IMR-90 (cell line): ENCODE measurements at regions not wholly inside any gene's neighbourhood (a gene's known extent, or its start where the extent isn't known, plus 50 kb on each side); places are given as distances from the start of the nearest gene placed in this dataset.

Experiments
- ATAC-seq: fragments of 200-7000 bp; cut with Tn5 transposase; 2 replicates; pipeline ENCODE4 v1.9.1; 2020; ENCODE audit warnings: low read depth, mild to moderate bottlenecking, moderate library complexity
- BruUV-seq: library from RNA; stranded (reverse); fragments of 400-500 nt; replicated peaks from 2 replicates; lab custom pipeline; 2021; lab: Mats Ljungman, UMichigan
- CTCF ChIA-PET: fragments of 300-600 bp; formaldehyde crosslinking; extraction: SDS; loops from one replicate; lab custom pipeline; 2021; ENCODE audit warnings: antibody characterized with exemption; lab: Yijun Ruan, JAX
- POLR2A ChIA-PET: fragments of 300-600 bp; sonication (Branson Sonifier 250); formaldehyde crosslinking; loops from one replicate; lab custom pipeline; 2022; ENCODE audit warnings: antibody characterized with exemption; ENCODE audit not compliant: unreplicated experiment; lab: Charles Lee
- DNase-seq: peaks from one replicate; pipeline ENCODE4 v3.0.0; 2013
- H2AFZ ChIP-seq: replicated peaks from 2 replicates; pipeline ENCODE3; 2013; ENCODE audit warnings: low read length, mild to moderate bottlenecking; ENCODE audit not compliant: poor library complexity
- H2AK5ac ChIP-seq: 2 replicates; pipeline ENCODE4 v1.6.1; 2013; ENCODE audit warnings: low read depth, low read length, inconsistent platforms
- H2AK9ac ChIP-seq: replicated peaks from 2 replicates; pipeline ENCODE3; 2013; ENCODE audit warnings: mild to moderate bottlenecking, low read depth, low read length, moderate library complexity; ENCODE audit not compliant: poor library complexity
- H2BK120ac ChIP-seq: 2 replicates; pipeline ENCODE4 v1.6.1; 2013; ENCODE audit warnings: low read depth, low read length, inconsistent platforms
- H2BK15ac ChIP-seq: 3 replicates; pipeline ENCODE4 v1.6.1; 2013; ENCODE audit warnings: low read depth, low read length, inconsistent platforms
- H2BK20ac ChIP-seq: 2 replicates; pipeline ENCODE4 v1.6.1; 2013; ENCODE audit warnings: low read depth, mild to moderate bottlenecking, inconsistent platforms, low read length, moderate library complexity
- H2BK5ac ChIP-seq: 2 replicates; pipeline ENCODE4 v1.6.1; 2013; ENCODE audit warnings: mild to moderate bottlenecking, low read depth, low read length, inconsistent platforms; ENCODE audit not compliant: poor library complexity, severe bottlenecking
- H3K14ac ChIP-seq: replicated peaks from 2 replicates; pipeline ENCODE4 v1.6.1; 2013; ENCODE audit warnings: low read depth, low read length, inconsistent platforms
- H3K18ac ChIP-seq: 2 replicates; pipeline ENCODE4 v1.6.1; 2013; ENCODE audit warnings: low read depth, low read length, control low read depth
- H3K23ac ChIP-seq: 2 replicates; pipeline ENCODE4 v1.6.1; 2013; ENCODE audit warnings: low read depth, low read length, inconsistent platforms
- H3K27ac ChIP-seq: 2 replicates; pipeline ENCODE4 v1.5.1; 2013; ENCODE audit warnings: mild to moderate bottlenecking, control low read depth, low read length; ENCODE audit not compliant: insufficient read depth
- H3K27me3 ChIP-seq: 2 replicates; pipeline ENCODE4 v1.6.1; 2013; ENCODE audit warnings: low read length; ENCODE audit not compliant: control insufficient read depth, insufficient read depth
- H3K36me3 ChIP-seq: 2 replicates; pipeline ENCODE4 v1.6.1; 2013; ENCODE audit warnings: low read length, mixed read lengths; ENCODE audit not compliant: control insufficient read depth, insufficient read depth
- H3K4ac ChIP-seq: 2 replicates; pipeline ENCODE4 v1.6.1; 2013; ENCODE audit warnings: low read depth, low read length, inconsistent platforms
- H3K4me1 ChIP-seq: 2 replicates; pipeline ENCODE4 v1.6.1; 2013; ENCODE audit warnings: low read length, mixed read lengths; ENCODE audit not compliant: control insufficient read depth, insufficient read depth
- H3K4me2 ChIP-seq: 2 replicates; pipeline ENCODE4 v1.6.1; 2013; ENCODE audit warnings: low read depth, mild to moderate bottlenecking, control low read depth, low read length, moderate library complexity
- H3K4me3 ChIP-seq: 2 replicates; pipeline ENCODE4 v1.5.1; 2013; ENCODE audit warnings: low read depth, mild to moderate bottlenecking, control low read depth, low read length, moderate library complexity; ENCODE audit not compliant: insufficient read depth
- H3K56ac ChIP-seq: 2 replicates; pipeline ENCODE4 v1.6.1; 2013; ENCODE audit warnings: low read length, inconsistent platforms; ENCODE audit not compliant: insufficient read depth; ENCODE audit errors: extremely low read depth
- H3K79me1 ChIP-seq, 2 experiments: 2 replicates each; pipeline ENCODE4 v1.6.1; 2013; ENCODE audit warnings: low read length in 2 of 2, inconsistent platforms in 1 of 2, low read depth in 1 of 2
- H3K9ac ChIP-seq: 2 replicates; pipeline ENCODE4 v1.6.1; 2013; ENCODE audit warnings: low read depth, low read length, control low read depth
- H3K9me1 ChIP-seq: 2 replicates; pipeline ENCODE4 v1.6.1; 2013; ENCODE audit warnings: low read length, inconsistent platforms; ENCODE audit not compliant: insufficient read depth
- H3K9me3 ChIP-seq: 2 replicates; pipeline ENCODE4 v1.6.1; 2013; ENCODE audit warnings: low read length; ENCODE audit not compliant: control insufficient read depth, insufficient read depth
- H4K20me1 ChIP-seq: 2 replicates; pipeline ENCODE4 v1.6.1; 2013; ENCODE audit warnings: low read length, inconsistent platforms; ENCODE audit not compliant: insufficient read depth
- H4K5ac ChIP-seq: 2 replicates; pipeline ENCODE4 v1.6.1; 2013; ENCODE audit warnings: mild to moderate bottlenecking, low read depth, low read length, control low read depth
- H4K8ac ChIP-seq, 2 experiments: 2 replicates each; pipeline ENCODE4 v1.6.1; 2013; ENCODE audit warnings: low read depth in 2 of 2, low read length in 2 of 2, control low read depth in 1 of 2, inconsistent platforms in 1 of 2
- H4K91ac ChIP-seq: 2 replicates; pipeline ENCODE4 v1.6.1; 2013; ENCODE audit warnings: low read depth, low read length, inconsistent platforms; ENCODE audit not compliant: insufficient read depth
- BHLHE40 ChIP-seq: fragments of 150-350 bp; IDR thresholded peaks from 2 replicates; pipeline ENCODE4 v1.6.1; 2016; ENCODE audit warnings: mild to moderate bottlenecking, low read depth, low read length
- CEBPB ChIP-seq: IDR thresholded peaks from 2 replicates; pipeline ENCODE4 v1.6.1; 2012; ENCODE audit warnings: low read depth, low read length, improper control_type of control experiment
- CHD1 ChIP-seq: IDR thresholded peaks from 2 replicates; pipeline ENCODE4 v1.6.1; 2012; ENCODE audit warnings: low read depth, low read length, improper control_type of control experiment
- CTCF ChIP-seq: conservative IDR thresholded peaks from 2 replicates; pipeline ENCODE4 v1.5.1; 2012; ENCODE audit warnings: mild to moderate bottlenecking, low read depth, low read length, improper control_type of control experiment
- ELK1 ChIP-seq: fragments of 150-350 bp; IDR thresholded peaks from 2 replicates; pipeline ENCODE4 v1.6.1; 2016; ENCODE audit warnings: low read depth, mild to moderate bottlenecking, low read length, moderate library complexity, borderline replicate concordance
- MAFK ChIP-seq: IDR thresholded peaks from 2 replicates; pipeline ENCODE4 v1.6.1; 2012; ENCODE audit warnings: low read depth, low read length, improper control_type of control experiment
- MAZ ChIP-seq: IDR thresholded peaks from 2 replicates; pipeline ENCODE4 v1.6.1; 2012; ENCODE audit warnings: low read depth, mild to moderate bottlenecking, low read length, improper control_type of control experiment, moderate library complexity, borderline replicate concordance
- MXI1 ChIP-seq: IDR thresholded peaks from 2 replicates; pipeline ENCODE4 v1.6.1; 2012; ENCODE audit warnings: low read depth, mild to moderate bottlenecking, low read length, moderate library complexity, borderline replicate concordance
- RAD21 ChIP-seq: IDR thresholded peaks from 2 replicates; pipeline ENCODE4 v1.6.1; 2012; ENCODE audit warnings: low read length, improper control_type of control experiment
- RCOR1 ChIP-seq: IDR thresholded peaks from 2 replicates; pipeline ENCODE4 v1.6.1; 2012; ENCODE audit warnings: mild to moderate bottlenecking, low read length, improper control_type of control experiment; ENCODE audit not compliant: insufficient replicate concordance
- RFX5 ChIP-seq: IDR thresholded peaks from 2 replicates; pipeline ENCODE4 v1.8.0; 2012; ENCODE audit warnings: low read depth, mild to moderate bottlenecking, low read length, moderate library complexity
- SMC3 ChIP-seq: fragments of 150-350 bp; IDR thresholded peaks from 2 replicates; pipeline ENCODE4 v1.6.1; 2016; ENCODE audit warnings: low read depth, mild to moderate bottlenecking, antibody characterized with exemption, low read length, moderate library complexity
- USF2 ChIP-seq: fragments of 150-350 bp; IDR thresholded peaks from 2 replicates; pipeline ENCODE4 v1.6.1; 2017; ENCODE audit warnings: mild to moderate bottlenecking, antibody characterized with exemption, low read length, low read depth
- WGBS, 2 experiments: methylation state at CpG; one replicate each; pipeline versions ENCODE4 v1.1.5 to v1.1.7; 2013; ENCODE audit warnings: missing lambda C conversion rate in 2 of 2; ENCODE audit not compliant: insufficient read length in 1 of 2; ENCODE audit errors: extremely low coverage in 2 of 2; 5-methylcytosine and 5-hydroxymethylcytosine counted together
- dilution Hi-C: fragments of 300-500 bp; cut with HindIII; formaldehyde crosslinking; loops from one replicate; pipeline ENCODE4 v1.14.3; 2018; ENCODE audit warnings: low sequenced_read_pairs; ENCODE audit not compliant: unreplicated experiment
- in situ Hi-C: fragments of 300-500 bp; cut with MboI; formaldehyde crosslinking; loops from 3 replicates; pipeline ENCODE4 v1.14.3; 2019; ENCODE audit warnings: low sequenced_read_pairs, inconsistent platforms, mixed read lengths
- intact Hi-C: fragments of 100-400 bp; cut with micrococcal nuclease; formaldehyde crosslinking; loops from 2 replicates; pipeline ENCODE4 v1.10.0; 2022

- H4K8ac ChIP-seq = no peak overlapping the region
- dilution Hi-C loops (no loop called here), intact Hi-C loops (no loop called here), in situ Hi-C loops (no loop called here)
- no peak overlapping the region for H4K91ac ChIP-seq
- H3K14ac ChIP-seq = no peak overlapping the region
- no peaks in the 10 kb centered on the region for H3K9me1 ChIP-seq
- no peak overlapping the region for H3K27ac ChIP-seq
- DNase-seq (no peak), ATAC-seq (no peak)
- no peaks in the 10 kb centered on the region for H3K9me3 ChIP-seq
- no peak overlapping the region for H2BK15ac ChIP-seq
- no TSS peak for BruUV-seq
- H2AK5ac ChIP-seq = no peak overlapping the region
- H3K23ac ChIP-seq = no peak overlapping the region
- no peak overlapping the region for H2AFZ ChIP-seq
- H4K5ac ChIP-seq = no peak overlapping the region
- H3K36me3 ChIP-seq = no peaks in the 10 kb centered on the region
- ChIA-PET CTCF (no interaction called here), POLR2A (no interaction called here)
- H3K79me1 ChIP-seq = no peaks in the 10 kb centered on the region
- H3K4me3 ChIP-seq = no peak overlapping the region
- no peak overlapping the region for H2BK120ac ChIP-seq
- no peak overlapping the region for H2BK20ac ChIP-seq
- H4K20me1 ChIP-seq = no peaks in the 10 kb centered on the region
- no peak overlapping the region for H3K4ac ChIP-seq
- H3K4me2 ChIP-seq = no peak overlapping the region
- H3K56ac ChIP-seq = no peak overlapping the region
- no peak for TF ChIP-seq CEBPB
- no peak for TF ChIP-seq RCOR1
- no peak for TF ChIP-seq RFX5
- TF ChIP-seq MXI1 = no peak
- TF ChIP-seq USF2 = no peak
- no peak for TF ChIP-seq BHLHE40
- no peak for TF ChIP-seq MAZ
- TF ChIP-seq RAD21 = no peak
- TF ChIP-seq ELK1 = no peak
- no peak for TF ChIP-seq CTCF
- TF ChIP-seq CHD1 = no peak
- no peak for TF ChIP-seq MAFK
- TF ChIP-seq SMC3 = no peak
- H3K9ac ChIP-seq = no peak overlapping the region
- peaks cover 1% of the 10 kb centered on the region; the same call in 1 of the 2 replicates for H3K4me1 ChIP-seq
- H2BK5ac ChIP-seq = no peak overlapping the region
- no peak overlapping the region for H2AK9ac ChIP-seq
- H3K27me3 ChIP-seq = no peaks in the 10 kb centered on the region
- WGBS, 2 experiments = 40% methylated on average over 2 of the region's 7 CpGs; no CpG with 5 or more reads in 1 of the 2 experiments
- no peak overlapping the region for H3K18ac ChIP-seq
These were observed 358.7 kb upstream of the SETBP1 start for GRCh38 chr18:44321868-44322590.
